Naive thymus-derived CD4-positive, alpha-beta T cell (primary cell): ENCODE measurements at regions not wholly inside any gene's neighbourhood (a gene's known extent, or its start where the extent isn't known, plus 50 kb on each side); places are given as distances from the start of the nearest gene placed in this dataset.
"Not testable (repeated sequence)": the region's sequence is repeated elsewhere in the genome, so short reads cannot be mapped to it uniquely, and the experiment has no call there.

Source experiments
- ATAC-seq: fragments of 150-1000 bp; cut with Tn5 transposase; 2 replicates; pipeline ENCODE4 v1.10.0; 2021; ENCODE audit warnings: mild to moderate bottlenecking, moderate library complexity
- CTCF ChIA-PET: fragments of 350-600 bp; sonication (Branson Sonifier 250); formaldehyde crosslinking; loops from one replicate; lab custom pipeline; 2021; ENCODE audit warnings: antibody characterized with exemption; lab: Charles Lee
- POLR2A ChIA-PET: fragments of 350-600 bp; sonication (Branson Sonifier 250); formaldehyde crosslinking; loops from one replicate; lab custom pipeline; 2021; ENCODE audit warnings: antibody characterized with exemption, inconsistent platforms; lab: Charles Lee
- DNase-seq, 9 donors: peaks; one replicate each; pipeline versions ENCODE4 v3.0.0 to v3.0.0-alpha.2; 2020 to 2022; ENCODE audit warnings: mixed read lengths in 1 of 9
- H3K27ac ChIP-seq: one replicate; pipeline ENCODE4 v1.7.0; 2013; ENCODE audit warnings: mild to moderate bottlenecking, low read depth, low read length, moderate library complexity
- H3K27me3 ChIP-seq, 2 donors: one replicate each; pipeline ENCODE4 v1.7.0; 2013; ENCODE audit warnings: low read length in 2 of 2, mild to moderate bottlenecking in 2 of 2, moderate library complexity in 2 of 2; ENCODE audit not compliant: control insufficient read depth in 2 of 2, insufficient read depth in 2 of 2
- H3K36me3 ChIP-seq, 3 experiments: 1 replicate in 2 of 3; 2 replicates in 1 of 3; pipeline ENCODE4 v1.7.0; 2013; ENCODE audit warnings: low read length in 3 of 3, mild to moderate bottlenecking in 3 of 3, moderate library complexity in 1 of 3; ENCODE audit not compliant: insufficient read depth in 3 of 3, control insufficient read depth in 2 of 3
- H3K4me1 ChIP-seq, 2 donors: one replicate each; pipeline ENCODE4 v1.7.0; 2013; ENCODE audit warnings: low read length in 2 of 2, mild to moderate bottlenecking in 2 of 2, moderate library complexity in 1 of 2; ENCODE audit not compliant: control insufficient read depth in 2 of 2, insufficient read depth in 2 of 2
- H3K4me3 ChIP-seq: 2 replicates; pipeline ENCODE4 v1.7.0; 2013; ENCODE audit warnings: mild to moderate bottlenecking, low read length
- H3K9me3 ChIP-seq, 3 experiments: 1 replicate in 2 of 3; 2 replicates in 1 of 3; pipeline ENCODE4 v1.7.0; 2013; ENCODE audit warnings: low read length in 3 of 3; ENCODE audit not compliant: control insufficient read depth in 2 of 3
- H3K27ac Mint-ChIP-seq, 9 donors: one replicate each; pipeline ENCODE4 v1.8.0; 2020 to 2022; ENCODE audit warnings: mixed read lengths in 9 of 9, mild to moderate bottlenecking in 8 of 9, moderate library complexity in 5 of 9, inconsistent platforms in 2 of 9
- H3K27me3 Mint-ChIP-seq, 5 donors: one replicate each; pipeline ENCODE4 v1.8.0; 2021 to 2022; ENCODE audit warnings: mixed read lengths in 5 of 5, mild to moderate bottlenecking in 1 of 5
- H3K36me3 Mint-ChIP-seq, 5 donors: one replicate each; pipeline ENCODE4 v1.8.0; 2020 to 2022; ENCODE audit warnings: mixed read lengths in 5 of 5, mild to moderate bottlenecking in 3 of 5, inconsistent platforms in 1 of 5
- H3K4me1 Mint-ChIP-seq, 7 donors: one replicate each; pipeline ENCODE4 v1.8.0; 2020 to 2022; ENCODE audit warnings: mixed read lengths in 7 of 7, mild to moderate bottlenecking in 3 of 7, inconsistent platforms in 1 of 7
- H3K4me3 Mint-ChIP-seq, 10 donors: one replicate each; pipeline ENCODE4 v1.8.0; 2020 to 2022; ENCODE audit warnings: mild to moderate bottlenecking in 10 of 10, mixed read lengths in 10 of 10, moderate library complexity in 6 of 10, inconsistent platforms in 2 of 10
- H3K9me3 Mint-ChIP-seq, 11 donors: one replicate each; pipeline ENCODE4 v1.8.0; 2020 to 2022; ENCODE audit warnings: mixed read lengths in 11 of 11, mild to moderate bottlenecking in 4 of 11, inconsistent platforms in 1 of 11, moderate library complexity in 1 of 11
- intact Hi-C, 2 donors: fragments of 100-400 bp; cut with micrococcal nuclease; formaldehyde crosslinking; loops; one replicate each; pipeline ENCODE4 v1.15.1; 2023

- ATAC-seq (no peak), DNase-seq (no peak)
- POLR2A ChIA-PET = no interaction called here
- no peaks in the 10 kb centered on the region for H3K36me3 Mint-ChIP-seq
- Histone ChIP-seq H3K36me3 (no peaks in the 10 kb centered on the region), H3K27ac (no peak overlapping the region), H3K4me3 (no peak overlapping the region), H3K4me1 (no peaks in the 10 kb centered on the region), H3K9me3 (no peaks in the 10 kb centered on the region), H3K27me3 (no peaks in the 10 kb centered on the region)
- H3K4me1 Mint-ChIP-seq = no peaks in the 10 kb centered on the region
- CTCF ChIA-PET = no interaction called here
- H3K27ac Mint-ChIP-seq = no peak overlapping the region
- intact Hi-C loops = no loop called here
- H3K9me3 Mint-ChIP-seq = peaks cover 0 to 12% (median 0%) of the 10 kb centered on the region in 11 donors
- no peak overlapping the region for H3K4me3 Mint-ChIP-seq
- no peaks in the 10 kb centered on the region for H3K27me3 Mint-ChIP-seq
Measured at GRCh38 chr1:195185321-195185720, 1422.9 kb downstream of the KCNT2 start.

- Mint-ChIP-seq H3K9me3 (peaks cover 0 to 14% (median 2%) of the 10 kb centered on the region in 11 donors), H3K4me1 (no peaks in the 10 kb centered on the region), H3K27ac (no peak overlapping the region), H3K27me3 (no peaks in the 10 kb centered on the region), H3K36me3 (no peaks in the 10 kb centered on the region), H3K4me3 (no peak overlapping the region)
- no peaks in the 10 kb centered on the region for H3K27me3 ChIP-seq
- H3K4me3 ChIP-seq = no peak overlapping the region
- intact Hi-C loops = no loop called here
- DNase-seq (no peak), ATAC-seq (no peak)
- H3K9me3 ChIP-seq = no peaks in the 10 kb centered on the region
- no peak overlapping the region for H3K27ac ChIP-seq
- ChIA-PET CTCF (interaction anchor here (0.6 kb wide), 1 partner anchor 38 kb away, joined by 3 read pairs; no protein-coding TSS in a partner anchor), POLR2A (no interaction called here)
- H3K36me3 ChIP-seq = no peaks in the 10 kb centered on the region
- no peaks in the 10 kb centered on the region for H3K4me1 ChIP-seq
Measured at GRCh38 chr1:195173753-195174152, 1434.5 kb downstream of the KCNT2 start.

DNA sequence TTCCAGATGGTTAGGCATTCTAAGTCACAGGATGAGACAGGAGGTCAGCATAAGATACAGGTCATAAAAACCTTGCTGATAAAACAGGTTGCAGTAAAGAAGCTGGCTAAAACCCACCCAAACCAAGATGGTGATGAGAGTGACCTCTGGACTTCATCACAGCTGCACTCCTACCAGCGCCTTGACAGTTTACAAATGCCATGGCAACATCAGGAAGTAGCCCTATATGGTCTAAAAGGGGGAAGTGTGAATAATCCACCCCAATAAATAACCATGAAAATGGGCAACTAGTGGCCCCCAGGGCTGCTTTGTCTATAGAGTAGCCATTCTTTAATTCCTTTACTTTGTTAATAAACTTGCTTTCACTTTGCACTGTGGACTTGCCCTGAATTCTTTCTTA, 1448.4 kb downstream of the KCNT2 start:
- H3K27me3 Mint-ChIP-seq, H3K4me1 Mint-ChIP-seq, H3K4me3 Mint-ChIP-seq, intact Hi-C loops, H3K4me3 ChIP-seq, H3K27ac Mint-ChIP-seq, H3K9me3 ChIP-seq, CTCF ChIA-PET, H3K9me3 Mint-ChIP-seq, H3K27me3 ChIP-seq, H3K27ac ChIP-seq, H3K4me1 ChIP-seq, POLR2A ChIA-PET, ATAC-seq, DNase-seq, H3K36me3 ChIP-seq, H3K36me3 Mint-ChIP-seq: not testable (repeated sequence)

DNA sequence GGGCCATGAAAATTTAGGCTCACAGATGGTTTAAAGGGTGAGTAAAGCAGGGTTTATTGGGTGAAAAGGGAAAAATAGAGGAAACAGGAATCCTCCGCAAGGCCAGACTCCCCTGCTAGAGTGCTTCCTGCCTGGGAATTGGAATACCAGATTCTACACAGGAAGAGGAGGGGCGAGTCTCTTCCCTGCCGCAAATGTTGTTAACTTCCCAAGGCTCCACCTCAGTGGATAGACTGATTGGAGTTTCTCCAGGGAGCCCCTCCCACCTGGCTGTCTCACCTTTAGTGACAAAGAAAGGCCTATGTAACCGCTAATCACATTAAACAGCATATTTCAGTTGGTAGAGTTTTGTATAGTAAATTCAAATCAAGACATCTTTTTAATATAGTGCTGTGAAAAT, 1450.1 kb downstream of the KCNT2 start:
- no peak for DNase-seq
- Histone ChIP-seq H3K27ac (no peak overlapping the region), H3K4me1 (no peaks in the 10 kb centered on the region), H3K4me3 (no peak overlapping the region), H3K36me3 (no peaks in the 10 kb centered on the region), H3K9me3 (no peaks in the 10 kb centered on the region), H3K27me3 (no peaks in the 10 kb centered on the region)
- no peaks in the 10 kb centered on the region for H3K9me3 Mint-ChIP-seq
- no peaks in the 10 kb centered on the region for H3K36me3 Mint-ChIP-seq
- ChIA-PET CTCF (no interaction called here), POLR2A (no interaction called here)
- ATAC-seq = no peak
- no peak overlapping the region for H3K27ac Mint-ChIP-seq
- no peaks in the 10 kb centered on the region for H3K27me3 Mint-ChIP-seq
- no peak overlapping the region for H3K4me3 Mint-ChIP-seq
- intact Hi-C loops = no loop called here
- no peaks in the 10 kb centered on the region for H3K4me1 Mint-ChIP-seq

GRCh38 chr1:195153107-195153506, 1455.1 kb downstream of the KCNT2 start:
- H3K9me3 Mint-ChIP-seq = peaks cover 0 to 5% (median 0%) of the 10 kb centered on the region in 11 donors
- Histone ChIP-seq H3K36me3 (no peaks in the 10 kb centered on the region), H3K9me3 (no peaks in the 10 kb centered on the region), H3K4me1 (no peaks in the 10 kb centered on the region), H3K4me3 (no peak overlapping the region), H3K27ac (no peak overlapping the region), H3K27me3 (no peaks in the 10 kb centered on the region)
- ATAC-seq (no peak), DNase-seq (no peak)
- no peak overlapping the region for H3K27ac Mint-ChIP-seq
- H3K27me3 Mint-ChIP-seq = no peaks in the 10 kb centered on the region
- ChIA-PET POLR2A (no interaction called here), CTCF (no interaction called here)
- intact Hi-C loops = no loop called here
- no peaks in the 10 kb centered on the region for H3K4me1 Mint-ChIP-seq
- H3K36me3 Mint-ChIP-seq = no peaks in the 10 kb centered on the region
- no peak overlapping the region for H3K4me3 Mint-ChIP-seq

GRCh38 chr1:195150768-195151167, 1457.5 kb downstream of the KCNT2 start:
- Mint-ChIP-seq H3K4me3 (no peak overlapping the region), H3K36me3 (no peaks in the 10 kb centered on the region), H3K9me3 (peaks cover 0 to 5% (median 0%) of the 10 kb centered on the region in 11 donors), H3K27ac (no peak overlapping the region), H3K4me1 (no peaks in the 10 kb centered on the region), H3K27me3 (no peaks in the 10 kb centered on the region)
- ChIA-PET POLR2A (no interaction called here), CTCF (no interaction called here)
- intact Hi-C loops = no loop called here
- no peak for ATAC-seq
- Histone ChIP-seq H3K4me3 (no peak overlapping the region), H3K27me3 (no peaks in the 10 kb centered on the region), H3K4me1 (no peaks in the 10 kb centered on the region), H3K9me3 (no peaks in the 10 kb centered on the region), H3K27ac (no peak overlapping the region), H3K36me3 (no peaks in the 10 kb centered on the region)
- DNase-seq = no peak

- DNase-seq (no peak), ATAC-seq (no peak)
- H3K4me1 ChIP-seq = no peaks in the 10 kb centered on the region
- intact Hi-C loops = no loop called here
- H3K9me3 ChIP-seq = peaks cover 0 to 5% (median 0%) of the 10 kb centered on the region in 3 experiments
- Mint-ChIP-seq H3K4me1 (no peaks in the 10 kb centered on the region), H3K9me3 (peaks cover 2 to 26% (median 8%) of the 10 kb centered on the region in 11 donors), H3K36me3 (no peaks in the 10 kb centered on the region), H3K27me3 (no peaks in the 10 kb centered on the region), H3K27ac (no peak overlapping the region), H3K4me3 (no peak overlapping the region)
- H3K4me3 ChIP-seq = no peak overlapping the region
- no peaks in the 10 kb centered on the region for H3K36me3 ChIP-seq
- H3K27ac ChIP-seq = no peak overlapping the region
- CTCF ChIA-PET = no interaction called here
- no peaks in the 10 kb centered on the region for H3K27me3 ChIP-seq
- POLR2A ChIA-PET = no interaction called here
Measured at GRCh38 chr1:195141294-195141693, 1466.9 kb downstream of the KCNT2 start.
